Muscle of leg (tissue), 3 donors: ENCODE measurements at regions not wholly inside any gene's neighbourhood (a gene's known extent, or its start where the extent isn't known, plus 50 kb on each side); places are given as distances from the start of the nearest gene placed in this dataset.

ENCODE experiments used
- DNase-seq: peaks from one replicate; pipeline ENCODE4 v3.0.0; 2013
- H3K27ac ChIP-seq: one replicate; pipeline ENCODE4 v1.5.1; 2013; ENCODE audit warnings: mild to moderate bottlenecking, low read length, control low read depth
- H3K27me3 ChIP-seq: one replicate; pipeline ENCODE4 v1.6.1; 2013; ENCODE audit warnings: low read length; ENCODE audit not compliant: control insufficient read depth, insufficient read depth
- H3K36me3 ChIP-seq: one replicate; pipeline ENCODE4 v1.6.1; 2013; ENCODE audit warnings: low read length; ENCODE audit not compliant: control insufficient read depth, insufficient read depth
- H3K4me1 ChIP-seq: one replicate; pipeline ENCODE4 v1.6.1; 2013; ENCODE audit warnings: low read length; ENCODE audit not compliant: control insufficient read depth, insufficient read depth
- H3K4me3 ChIP-seq: one replicate; pipeline ENCODE4 v1.5.1; 2013; ENCODE audit warnings: low read length, control low read depth
- H3K9me3 ChIP-seq: replicated peaks from 2 replicates; pipeline ENCODE4 v1.6.1; 2013; ENCODE audit warnings: low read depth, low read length; ENCODE audit not compliant: control insufficient read depth
- WGBS: methylation state at CpG from one replicate; pipeline ENCODE4 v1.1.5; 2013; ENCODE audit warnings: missing lambda C conversion rate; ENCODE audit not compliant: insufficient coverage; 5-methylcytosine and 5-hydroxymethylcytosine counted together

DNA sequence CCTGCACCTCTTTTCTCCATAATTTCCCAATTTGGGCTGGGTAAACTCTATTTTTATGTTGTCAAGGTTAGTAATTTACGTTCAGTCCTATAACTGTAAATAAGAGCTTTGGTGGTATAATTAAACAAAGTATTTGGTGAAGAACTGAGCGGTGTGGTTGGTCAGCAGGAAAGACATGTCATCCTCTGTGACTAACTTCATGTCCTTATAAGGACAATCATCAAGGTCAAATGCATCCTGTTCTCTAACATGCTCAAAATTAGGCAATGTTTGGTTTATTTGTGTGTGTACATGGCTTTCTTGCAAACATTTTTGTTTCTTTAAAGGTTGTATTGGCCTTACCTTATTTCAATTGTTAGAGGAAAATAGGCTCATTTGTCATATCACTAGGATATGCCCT, 121.5 kb upstream of the NABP1 start:
- Histone ChIP-seq H3K4me1 (peaks cover 3% of the 10 kb centered on the region), H3K9me3 (no peaks in the 10 kb centered on the region), H3K4me3 (no peak overlapping the region), H3K27ac (no peak overlapping the region), H3K27me3 (peaks cover 2% of the 10 kb centered on the region), H3K36me3 (no peaks in the 10 kb centered on the region)
- no peak for DNase-seq
- no CpG with 5 or more reads among the region's 2 CpGs for WGBS

DNA sequence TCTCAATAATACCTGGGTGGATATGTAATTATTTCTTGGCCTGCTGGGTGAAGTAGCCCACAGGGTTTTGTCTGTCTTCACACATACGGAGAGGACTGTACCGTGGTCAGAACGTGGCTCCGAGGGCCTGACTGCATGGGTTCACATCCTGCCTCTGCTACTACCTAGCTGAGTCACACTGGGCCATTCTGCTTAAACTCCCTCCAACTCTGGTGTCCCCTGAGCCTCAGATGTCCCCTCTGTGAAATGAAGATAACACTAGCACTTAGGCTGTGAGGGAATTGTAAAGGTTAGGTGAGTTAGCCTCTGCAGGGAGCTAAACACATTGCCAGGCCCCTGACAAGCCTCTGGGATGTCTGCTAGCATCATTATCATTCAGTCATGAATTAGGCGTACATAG, 120.1 kb upstream of the NABP1 start:
- H3K4me3 ChIP-seq = no peak overlapping the region
- no peak for DNase-seq
- 84% methylated on average over 4 of the region's 5 CpGs for WGBS
- no peak overlapping the region for H3K27ac ChIP-seq
- peaks cover 3% of the 10 kb centered on the region for H3K4me1 ChIP-seq
- no peaks in the 10 kb centered on the region for H3K36me3 ChIP-seq
- H3K27me3 ChIP-seq = peaks cover 2% of the 10 kb centered on the region
- no peaks in the 10 kb centered on the region for H3K9me3 ChIP-seq

DNA sequence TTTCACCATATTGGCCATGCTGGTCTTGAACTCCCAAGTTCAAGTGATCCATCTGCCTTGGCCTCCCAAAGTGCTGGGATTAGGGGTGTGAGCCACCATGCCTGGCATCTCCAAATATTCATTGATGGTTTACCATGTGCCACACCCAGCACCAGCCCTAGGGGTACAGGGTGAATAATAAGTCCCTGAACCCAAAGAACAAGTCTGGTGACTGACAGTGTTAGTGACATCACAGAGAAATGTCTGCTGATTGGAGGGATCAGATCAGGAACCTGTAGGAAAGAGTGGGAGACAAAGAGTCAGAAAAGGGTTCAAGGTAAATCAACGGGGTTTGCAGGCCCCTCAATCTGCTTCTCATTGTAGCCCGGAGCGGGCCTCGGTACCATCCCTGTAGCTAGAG, 118.4 kb upstream of the NABP1 start:
- DNase-seq = no peak
- WGBS = 80% methylated on average over 1 of the region's 4 CpGs

DNA sequence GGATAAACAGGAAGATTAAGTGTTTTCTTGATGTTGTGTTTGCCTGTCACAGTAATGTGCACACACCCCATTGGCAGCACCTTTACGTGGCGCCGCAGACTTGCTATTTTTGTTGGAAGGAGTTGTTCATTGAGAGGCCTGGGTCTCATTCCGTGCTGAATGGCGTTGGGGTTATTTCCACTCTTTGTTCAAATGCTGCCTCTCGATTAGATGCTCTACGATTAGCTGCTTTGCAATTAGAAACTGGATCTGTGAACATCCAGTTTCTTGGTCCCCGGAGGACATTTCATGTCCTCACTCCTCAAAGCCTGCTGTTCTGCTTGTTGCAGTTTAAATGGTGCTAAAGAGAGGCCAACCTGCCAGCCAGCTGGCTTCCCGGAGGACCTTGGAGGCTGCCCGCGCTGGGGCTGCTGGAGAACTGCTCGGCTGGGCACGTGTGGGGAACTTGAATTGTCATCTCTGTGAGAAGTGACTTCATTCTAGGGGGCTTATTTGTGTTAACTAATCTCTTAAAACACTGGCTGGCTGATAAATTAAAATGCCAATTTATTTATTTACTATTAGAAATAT, 117.4 kb upstream of the NABP1 start:
- whole genome bisulfite sequencing = 26% methylated on average over 7 of the region's 13 CpGs
- H3K36me3 ChIP-seq = no peaks in the 10 kb centered on the region
- no peak for DNase-seq
- H3K4me3 ChIP-seq = no peak overlapping the region
- no peaks in the 10 kb centered on the region for H3K27me3 ChIP-seq
- peaks cover 3% of the 10 kb centered on the region for H3K4me1 ChIP-seq
- H3K27ac ChIP-seq = no peak overlapping the region
- H3K9me3 ChIP-seq = no peaks in the 10 kb centered on the region

More for the DNA sequence above, 118.4 kb upstream of the NABP1 start:
- Histone ChIP-seq H3K27ac (no peak overlapping the region), H3K36me3 (no peaks in the 10 kb centered on the region), H3K4me3 (no peak overlapping the region), H3K27me3 (no peaks in the 10 kb centered on the region), H3K9me3 (no peaks in the 10 kb centered on the region), H3K4me1 (peaks cover 3% of the 10 kb centered on the region)

DNA sequence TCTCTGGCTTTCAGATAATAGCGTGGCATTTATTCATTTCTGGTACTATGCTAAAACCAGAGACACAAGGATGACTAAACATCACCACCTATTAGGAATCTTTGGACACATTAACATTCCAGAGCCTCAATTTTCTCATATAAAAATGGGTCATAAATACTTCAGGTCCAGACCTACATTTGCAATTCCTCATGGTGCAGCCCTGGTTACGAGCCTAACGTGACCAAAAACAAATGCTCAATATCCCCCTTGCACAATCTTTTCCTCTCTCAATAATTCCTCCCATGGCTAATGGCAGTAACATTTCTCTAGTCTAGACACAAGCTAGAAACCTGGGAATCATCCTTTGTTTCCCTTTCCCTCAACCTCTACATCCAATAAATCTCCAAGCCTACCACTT, 112.8 kb upstream of the NABP1 start:
- no peaks in the 10 kb centered on the region for H3K27me3 ChIP-seq
- H3K4me1 ChIP-seq = peaks cover 3% of the 10 kb centered on the region
- 68% methylated on average over 2 of the region's 3 CpGs for WGBS

DNA sequence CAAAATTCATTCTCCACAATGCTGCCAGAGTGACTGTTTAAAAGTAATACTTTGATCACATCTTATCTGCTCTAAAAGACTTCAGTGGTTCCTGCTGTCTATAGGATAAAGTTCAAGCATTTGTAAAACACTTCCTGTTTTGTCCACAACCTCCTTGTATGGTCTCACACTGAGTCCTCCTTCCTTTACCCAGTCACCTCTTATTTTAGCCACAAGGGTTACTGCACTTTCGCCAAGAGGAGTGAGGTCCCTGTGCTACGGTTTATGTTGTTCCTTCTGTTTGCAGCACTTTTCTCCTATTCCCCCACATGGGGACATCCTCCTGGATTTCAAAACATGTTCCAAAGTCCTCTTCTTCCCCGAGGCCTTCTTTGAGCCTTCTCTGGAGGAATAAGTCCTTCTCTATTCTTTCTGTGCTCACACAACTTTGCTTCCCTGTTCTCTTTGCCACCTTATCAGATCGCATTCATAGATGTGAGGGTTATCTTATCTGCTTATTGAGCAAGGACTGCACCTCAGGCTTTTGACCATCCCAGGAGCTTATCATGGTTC, 112.2 kb upstream of the NABP1 start:
- no peaks in the 10 kb centered on the region for H3K4me1 ChIP-seq
- DNase-seq = no peak
- no peaks in the 10 kb centered on the region for H3K36me3 ChIP-seq
- no peak overlapping the region for H3K27ac ChIP-seq
- H3K4me3 ChIP-seq = no peak overlapping the region
- H3K9me3 ChIP-seq = no peaks in the 10 kb centered on the region
- H3K27me3 ChIP-seq = no peaks in the 10 kb centered on the region
- WGBS = 92% methylated on average over 2 of the region's 4 CpGs

More for the DNA sequence above, 112.8 kb upstream of the NABP1 start:
- no peaks in the 10 kb centered on the region for H3K36me3 ChIP-seq
- H3K4me3 ChIP-seq = no peak overlapping the region
- no peaks in the 10 kb centered on the region for H3K9me3 ChIP-seq
- no peak for DNase-seq
- no peak overlapping the region for H3K27ac ChIP-seq

DNA sequence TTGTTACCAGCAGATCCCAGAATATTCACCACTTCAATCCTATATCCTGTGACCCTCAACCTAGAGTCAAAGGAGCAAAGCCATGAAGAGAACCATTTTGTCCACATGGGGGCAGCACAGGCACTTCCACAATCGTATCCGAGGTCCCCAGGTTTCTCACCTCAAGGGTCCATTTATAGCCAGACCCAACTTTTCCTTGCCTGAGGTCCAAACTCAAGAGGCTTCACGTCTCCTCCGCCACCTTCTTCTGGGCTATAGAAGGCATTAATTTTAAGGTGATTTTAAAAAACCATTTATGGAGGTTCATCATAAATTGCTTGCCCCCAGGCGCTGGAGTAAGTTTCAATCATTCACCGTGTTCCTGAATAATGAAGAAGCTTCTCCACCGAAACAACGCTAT, 111.6 kb upstream of the NABP1 start:
- Histone ChIP-seq H3K4me3 (no peak overlapping the region), H3K36me3 (no peaks in the 10 kb centered on the region), H3K9me3 (no peaks in the 10 kb centered on the region), H3K27me3 (no peaks in the 10 kb centered on the region), H3K27ac (no peak overlapping the region), H3K4me1 (no peaks in the 10 kb centered on the region)
- no CpG with 5 or more reads among the region's 8 CpGs for WGBS
- peak; percentile 41 for DNase-seq

DNA sequence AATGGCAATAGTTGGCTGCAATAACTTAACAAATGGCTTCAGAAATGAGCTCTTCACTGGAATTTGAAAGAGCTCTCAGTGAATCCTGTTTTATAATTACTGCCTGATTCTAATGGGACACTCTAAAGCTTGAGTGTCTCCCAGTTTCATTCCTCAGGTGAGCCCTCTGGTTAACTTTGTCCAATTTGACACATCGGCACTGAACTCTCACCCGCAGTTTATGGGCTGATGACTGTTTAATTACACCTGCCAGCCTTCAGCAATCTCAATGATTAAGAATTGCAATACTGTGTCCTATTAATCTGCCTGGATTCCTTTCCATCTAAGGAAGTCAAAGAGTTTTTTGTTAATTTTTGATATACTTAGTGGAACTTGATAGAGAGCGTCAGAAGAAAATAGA, 110.7 kb upstream of the NABP1 start:
- Histone ChIP-seq H3K27me3 (no peaks in the 10 kb centered on the region), H3K27ac (no peak overlapping the region), H3K36me3 (no peaks in the 10 kb centered on the region), H3K9me3 (no peaks in the 10 kb centered on the region), H3K4me1 (no peaks in the 10 kb centered on the region), H3K4me3 (no peak overlapping the region)
- DNase-seq = no peak
- WGBS = 75% methylated on average over 1 of the region's 3 CpGs

DNA sequence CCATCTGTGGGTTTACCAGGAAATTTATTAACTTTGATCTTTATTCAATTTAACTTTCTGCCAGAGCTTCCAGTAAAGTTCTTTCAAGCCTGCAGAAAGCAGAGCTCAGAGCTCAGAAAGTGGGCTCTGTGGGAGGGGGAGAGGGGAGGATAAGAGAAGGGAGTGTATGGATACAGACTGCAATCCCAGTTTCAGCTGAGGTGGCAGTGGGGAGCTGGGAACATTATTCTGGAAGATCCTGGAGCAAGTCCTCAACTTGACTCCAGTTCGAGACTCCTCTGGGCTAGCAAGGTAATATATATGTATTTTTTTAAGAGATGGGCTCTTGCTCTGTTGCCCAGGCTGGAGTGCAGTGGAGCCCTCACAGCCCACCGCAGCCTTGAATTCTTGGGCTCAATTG, 108.9 kb upstream of the NABP1 start:
- WGBS = 50% methylated on average over 1 of the region's 2 CpGs
- Histone ChIP-seq H3K27ac (no peak overlapping the region), H3K4me1 (no peaks in the 10 kb centered on the region), H3K4me3 (no peak overlapping the region), H3K9me3 (no peaks in the 10 kb centered on the region), H3K36me3 (no peaks in the 10 kb centered on the region), H3K27me3 (no peaks in the 10 kb centered on the region)
- DNase-seq = no peak

DNA sequence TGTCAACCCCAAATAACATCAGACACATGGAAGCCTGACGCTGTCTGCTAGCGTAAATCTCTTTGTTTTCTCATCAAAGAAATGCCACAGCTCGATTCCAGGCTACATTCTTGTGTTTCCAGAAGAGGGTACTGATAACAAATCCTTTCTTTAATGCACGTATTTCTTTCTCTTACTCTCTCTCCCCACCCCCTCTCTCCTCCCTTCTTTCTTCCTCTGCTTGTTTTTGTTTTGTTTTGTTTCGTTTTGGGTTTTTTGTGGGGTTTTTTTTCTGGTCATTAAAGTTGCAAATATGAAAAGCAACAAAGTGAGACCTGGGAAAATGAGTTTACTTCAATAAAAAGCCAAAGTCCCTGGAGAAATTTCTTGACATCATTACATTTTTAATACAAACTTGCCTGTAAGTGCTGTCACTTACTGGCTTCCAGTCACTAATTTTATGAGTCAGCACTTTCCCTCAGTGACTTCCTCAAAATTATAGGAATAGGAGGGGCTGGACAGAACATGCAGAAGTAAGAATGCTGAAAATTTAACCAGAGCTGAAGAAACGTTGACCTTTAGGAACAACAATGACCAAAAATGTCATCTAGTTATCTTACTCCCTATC, 106.7 kb upstream of the NABP1 start:
- WGBS = 14% methylated on average over 3 of the region's 6 CpGs
- Histone ChIP-seq H3K27ac (no peak overlapping the region), H3K4me1 (no peaks in the 10 kb centered on the region), H3K9me3 (no peaks in the 10 kb centered on the region), H3K36me3 (no peaks in the 10 kb centered on the region), H3K4me3 (no peak overlapping the region), H3K27me3 (no peaks in the 10 kb centered on the region)
- DNase-seq = peak; percentile 80
